NCI-H1694 (cell line): ENCODE measurements at regions not wholly inside any gene's neighbourhood (a gene's known extent, or its start where the extent isn't known, plus 50 kb on each side); places are given as distances from the start of the nearest gene placed in this dataset.

ENCODE experiments used
- DNase-seq: peaks from one replicate; lab custom pipeline; 2025; lab: John Stamatoyannopoulos, UW

DNA sequence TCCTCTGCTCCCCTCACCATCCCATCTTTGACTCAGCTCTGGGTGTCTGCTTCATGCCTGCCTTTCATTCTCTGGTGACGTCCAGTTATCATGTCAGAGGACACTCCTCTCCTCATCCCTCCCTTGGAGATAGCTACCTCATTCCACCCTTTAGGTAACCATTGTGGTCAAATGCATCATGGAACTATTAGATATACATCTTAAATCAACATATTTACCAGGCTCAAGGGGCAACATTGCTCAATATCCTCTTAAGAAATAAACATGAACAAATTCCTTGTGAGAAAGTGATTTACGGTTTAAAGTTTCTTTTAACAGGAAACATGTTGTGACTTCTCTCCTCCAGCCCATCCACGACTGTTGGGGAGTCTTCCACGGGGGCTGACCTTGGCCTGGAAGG is 511.6 kb upstream of the IGFBP3 start:
- no peak for DNase-seq

DNA sequence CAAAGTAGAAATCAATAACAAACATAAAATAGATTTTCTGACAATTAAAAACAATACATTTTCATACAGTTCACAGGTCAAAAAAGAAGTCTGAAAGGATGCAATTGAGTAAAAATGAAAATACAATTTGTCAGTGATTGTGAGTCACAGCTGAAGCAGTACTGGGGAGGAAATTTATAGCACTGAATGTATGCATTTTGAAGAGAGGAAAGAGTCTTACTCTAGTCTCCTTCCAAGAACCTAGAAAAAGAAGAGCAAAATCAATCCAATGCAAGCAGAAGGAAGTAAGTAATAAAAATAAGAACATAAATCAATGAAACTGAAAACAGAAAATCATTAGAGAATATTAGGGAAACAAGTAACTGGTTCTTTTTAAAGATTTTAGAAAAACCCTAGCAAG is 507.2 kb upstream of the IGFBP3 start:
- DNase-seq, result no peak

DNA sequence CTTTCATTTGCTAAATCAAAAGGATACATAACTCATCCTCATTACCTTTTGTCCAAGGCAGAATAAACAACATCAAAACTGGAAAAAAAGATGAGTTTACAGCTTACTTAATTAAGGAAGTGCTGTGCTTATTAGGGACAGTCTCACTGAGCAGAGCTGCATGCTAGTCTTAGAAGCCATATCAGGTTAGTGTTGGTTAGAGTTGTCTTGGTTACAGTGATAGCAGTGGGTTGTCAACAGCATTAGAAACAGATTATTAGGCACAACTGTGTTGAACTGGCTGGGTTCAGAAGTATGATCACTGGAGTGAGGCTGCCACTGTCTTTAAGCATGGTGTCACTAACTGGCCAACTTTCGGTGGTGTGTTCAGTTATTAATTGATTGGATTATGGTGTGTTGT is 503.9 kb upstream of the IGFBP3 start:
- no peak for DNase-seq

DNA sequence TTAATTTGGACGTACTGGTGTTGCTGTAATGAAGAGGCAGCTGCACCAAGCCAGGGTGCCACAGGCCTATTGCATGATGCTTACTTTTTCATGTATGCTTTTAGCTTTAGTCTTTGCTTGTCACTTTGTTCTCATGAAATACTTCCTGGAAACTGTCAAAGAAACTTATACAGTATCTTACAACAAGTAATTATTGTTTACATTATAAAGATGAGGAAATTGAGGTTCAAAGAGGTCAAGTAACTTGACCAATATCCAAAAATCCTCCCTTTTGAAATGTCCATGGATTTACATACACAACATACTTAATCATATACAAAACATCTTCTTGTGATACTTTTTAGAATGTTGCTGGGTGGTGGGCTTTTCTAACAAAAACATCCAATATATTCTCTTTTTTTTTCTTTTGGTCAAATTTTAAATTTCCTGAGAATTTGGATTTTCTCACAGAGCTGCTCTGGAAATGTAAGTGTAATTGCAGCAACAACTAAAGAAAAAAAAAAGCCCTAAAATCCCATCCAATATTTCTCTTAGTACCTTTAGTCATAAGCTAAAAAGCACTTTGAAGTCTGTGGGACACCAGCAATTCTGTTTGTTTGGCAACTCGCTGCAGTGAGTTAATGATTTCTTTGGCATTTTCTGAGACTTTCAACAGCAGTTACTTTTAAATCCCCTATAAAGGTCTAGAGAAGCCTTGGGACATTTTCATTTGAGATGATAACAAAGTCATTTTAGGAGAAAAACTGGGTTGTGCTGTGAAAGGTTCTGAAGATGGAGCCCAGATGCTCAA is 500.6 kb upstream of the IGFBP3 start:
- DNase-seq, result no peak

DNA sequence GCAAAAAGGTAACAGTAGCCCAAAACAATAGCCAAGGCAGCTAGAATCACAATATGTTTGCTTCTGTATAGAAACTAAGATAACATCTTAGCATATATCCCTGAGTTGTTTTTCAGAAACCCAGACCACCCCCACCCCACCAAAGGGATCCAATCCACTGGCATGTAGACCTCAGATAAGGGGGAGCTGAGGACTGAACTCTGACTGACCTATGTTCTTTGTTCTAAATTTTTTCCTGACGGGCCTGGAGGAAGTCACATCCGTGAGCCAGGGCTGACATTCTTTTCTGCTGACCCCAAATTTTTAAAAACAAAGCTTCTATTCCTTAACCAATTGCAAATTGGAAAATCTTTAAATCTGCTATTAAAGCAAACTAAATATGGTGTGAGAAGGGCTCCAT is 493.9 kb upstream of the IGFBP3 start:
- no peak for DNase-seq

- DNase-seq, result no peak
Observed at GRCh38 chr7:46411236-46411635, 490.2 kb upstream of the IGFBP3 start.

DNA sequence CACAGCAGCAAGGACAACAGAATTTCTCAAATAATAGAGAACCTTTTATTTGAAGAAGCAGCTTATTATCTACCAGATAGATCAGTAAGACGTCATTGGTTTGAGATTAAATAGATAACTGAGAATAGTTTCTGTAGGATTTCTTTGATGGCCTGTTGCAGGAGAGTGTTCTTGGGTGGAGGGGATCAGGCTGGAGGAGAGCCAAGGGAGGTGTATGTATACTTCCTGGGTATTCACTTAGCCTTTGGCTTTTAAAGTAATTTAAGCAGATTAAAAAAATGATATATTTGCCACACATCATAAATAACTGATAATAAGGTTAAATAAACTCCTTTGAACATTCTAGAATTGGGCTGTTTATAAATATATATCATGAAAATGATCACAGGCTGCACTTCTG is 486.1 kb upstream of the IGFBP3 start:
- no peak for DNase-seq

DNA sequence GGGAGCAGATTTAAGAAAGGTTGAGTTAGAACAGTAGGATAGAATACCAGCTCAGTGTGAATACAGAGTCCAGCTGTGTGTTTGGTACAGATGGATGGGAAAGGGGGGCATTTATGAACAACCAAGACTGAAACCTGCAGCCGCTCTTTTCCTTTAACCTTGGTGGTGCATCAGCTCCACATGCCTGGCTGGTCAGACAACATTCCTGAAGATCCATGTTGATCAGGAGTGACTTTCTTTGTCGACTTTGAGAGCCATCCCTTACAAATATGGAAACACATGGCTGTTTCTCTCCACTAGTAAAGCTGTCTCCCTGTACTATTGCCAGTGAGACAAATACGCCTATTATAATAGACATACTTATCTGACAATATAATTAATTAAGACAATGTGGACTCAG is 476.5 kb upstream of the IGFBP3 start:
- no peak for DNase-seq

DNA sequence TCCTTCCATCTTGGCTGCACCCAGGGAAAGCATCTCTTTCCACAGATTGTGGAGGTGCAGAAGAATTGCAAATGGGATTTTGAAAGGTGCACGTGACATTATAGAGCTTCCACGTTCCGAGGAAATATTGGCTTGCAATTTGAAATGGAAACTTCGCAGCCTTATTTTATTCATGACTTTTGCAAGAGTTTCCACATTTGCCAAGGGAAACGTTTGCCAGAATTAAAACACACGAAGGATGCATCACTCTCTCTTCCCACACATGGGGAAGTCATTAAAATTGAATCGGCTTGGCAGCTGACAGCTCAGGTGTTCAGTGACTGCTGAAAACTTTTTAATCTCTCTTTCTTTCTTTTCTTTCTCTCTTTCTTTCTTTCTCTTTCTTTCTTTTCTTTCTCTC is 475.4 kb upstream of the IGFBP3 start:
- DNase-seq, result no peak

- no peak for DNase-seq
Observed at GRCh38 chr7:46393142-46393541, 472.1 kb upstream of the IGFBP3 start.

DNA sequence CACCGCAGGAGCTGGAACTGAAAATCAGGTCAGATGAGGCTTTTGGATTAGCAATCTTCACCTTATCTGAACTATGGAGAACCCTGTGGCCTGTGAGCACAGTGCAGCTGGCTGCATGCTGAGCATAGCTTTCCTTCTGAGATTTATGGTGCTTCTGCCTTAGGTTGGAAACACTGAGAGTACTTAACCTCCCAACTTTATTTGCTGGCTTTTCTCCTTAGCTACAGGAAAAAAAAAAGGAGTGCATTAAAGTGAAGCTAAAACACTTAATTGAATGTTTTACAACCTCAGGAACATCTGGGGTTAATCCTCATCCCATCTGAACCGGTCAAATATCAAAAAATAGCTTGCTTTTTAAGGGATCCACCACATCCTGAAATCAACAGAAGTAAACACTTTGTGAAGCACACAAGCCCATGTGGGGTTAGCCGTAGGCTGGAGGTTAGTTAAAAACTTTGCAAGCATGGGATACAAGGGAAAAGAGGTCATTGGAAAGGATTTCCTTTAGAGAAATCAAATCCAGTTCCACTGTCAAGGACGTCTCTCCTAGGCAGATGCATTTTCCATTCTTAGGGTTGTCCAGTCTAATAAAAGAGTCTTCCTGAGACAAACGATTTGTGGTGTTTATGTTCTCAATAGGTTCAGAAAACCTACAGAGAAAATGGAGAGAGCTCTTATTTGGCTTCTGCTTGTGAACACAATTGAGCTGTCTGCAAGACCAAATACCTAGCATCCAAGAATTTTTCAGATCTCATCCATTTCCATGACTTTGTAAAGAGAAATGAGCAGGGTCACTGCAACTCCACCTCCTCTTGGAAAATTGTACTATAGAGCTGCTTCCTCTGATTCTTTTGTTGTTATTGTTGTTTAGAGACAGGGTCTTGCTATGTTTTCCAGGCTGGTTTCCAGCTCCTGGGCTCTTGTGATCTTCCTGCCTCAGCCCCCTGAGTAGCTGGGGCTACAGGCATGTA is 470.4 kb upstream of the IGFBP3 start:
- no peak for DNase-seq

DNA sequence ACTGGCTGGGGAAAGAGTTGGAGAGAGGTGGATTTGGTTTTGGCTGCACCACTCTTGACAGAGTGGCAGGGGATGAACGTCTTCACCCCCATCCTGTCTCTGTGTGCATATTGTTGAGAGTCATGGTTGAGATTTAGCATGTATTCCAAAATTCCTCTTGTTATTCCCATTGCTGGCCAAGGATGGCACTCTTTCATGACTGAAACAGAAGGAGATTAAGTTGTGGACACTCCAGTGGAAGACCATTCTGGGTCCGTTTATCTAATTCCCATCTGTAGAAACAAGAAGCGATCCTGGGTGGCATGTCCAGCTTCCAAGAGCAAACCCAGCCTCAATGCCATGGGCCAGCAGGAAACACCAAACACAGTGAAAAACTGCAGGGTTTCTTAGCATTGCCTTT is 469.0 kb upstream of the IGFBP3 start:
- DNase-seq, result no peak

DNA sequence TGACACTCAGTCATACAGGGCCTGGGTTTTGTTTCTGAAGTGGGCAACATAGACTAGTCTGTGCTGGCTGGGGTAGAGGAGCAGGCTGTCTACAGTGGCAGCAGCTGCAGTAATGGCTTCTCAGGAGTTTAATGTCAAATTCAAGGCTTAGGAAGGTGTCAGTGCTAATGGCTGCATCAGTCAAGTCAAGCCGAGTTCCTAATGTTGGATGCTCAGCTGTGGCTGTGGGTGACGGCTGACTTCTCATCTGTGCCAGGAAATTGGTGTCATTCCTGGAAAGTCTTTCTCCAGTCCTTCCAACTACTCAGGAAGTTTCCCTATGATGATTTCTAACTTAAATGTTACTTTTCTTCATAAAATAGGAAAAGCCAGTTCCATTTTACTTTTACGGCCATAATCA is 468.1 kb upstream of the IGFBP3 start:
- no peak for DNase-seq

DNA sequence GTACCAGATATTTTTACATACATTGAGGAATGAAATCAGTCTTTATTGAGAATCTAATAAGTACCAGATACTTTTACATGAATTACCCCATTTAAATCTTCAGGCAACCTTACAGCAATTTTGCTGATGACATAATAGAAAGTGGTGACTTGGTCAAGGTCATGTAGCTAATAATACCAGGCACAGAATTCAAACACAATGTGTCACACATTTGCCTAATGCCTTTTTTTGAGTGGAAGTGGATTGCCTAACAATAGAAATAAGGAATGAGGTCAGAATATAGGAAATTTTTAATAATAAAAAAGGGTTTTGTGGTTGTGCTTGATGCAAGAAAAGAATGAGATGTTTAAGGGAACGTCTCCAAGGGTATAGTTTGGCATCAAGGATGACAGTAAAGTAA is 466.6 kb upstream of the IGFBP3 start:
- DNase-seq, result no peak

DNA sequence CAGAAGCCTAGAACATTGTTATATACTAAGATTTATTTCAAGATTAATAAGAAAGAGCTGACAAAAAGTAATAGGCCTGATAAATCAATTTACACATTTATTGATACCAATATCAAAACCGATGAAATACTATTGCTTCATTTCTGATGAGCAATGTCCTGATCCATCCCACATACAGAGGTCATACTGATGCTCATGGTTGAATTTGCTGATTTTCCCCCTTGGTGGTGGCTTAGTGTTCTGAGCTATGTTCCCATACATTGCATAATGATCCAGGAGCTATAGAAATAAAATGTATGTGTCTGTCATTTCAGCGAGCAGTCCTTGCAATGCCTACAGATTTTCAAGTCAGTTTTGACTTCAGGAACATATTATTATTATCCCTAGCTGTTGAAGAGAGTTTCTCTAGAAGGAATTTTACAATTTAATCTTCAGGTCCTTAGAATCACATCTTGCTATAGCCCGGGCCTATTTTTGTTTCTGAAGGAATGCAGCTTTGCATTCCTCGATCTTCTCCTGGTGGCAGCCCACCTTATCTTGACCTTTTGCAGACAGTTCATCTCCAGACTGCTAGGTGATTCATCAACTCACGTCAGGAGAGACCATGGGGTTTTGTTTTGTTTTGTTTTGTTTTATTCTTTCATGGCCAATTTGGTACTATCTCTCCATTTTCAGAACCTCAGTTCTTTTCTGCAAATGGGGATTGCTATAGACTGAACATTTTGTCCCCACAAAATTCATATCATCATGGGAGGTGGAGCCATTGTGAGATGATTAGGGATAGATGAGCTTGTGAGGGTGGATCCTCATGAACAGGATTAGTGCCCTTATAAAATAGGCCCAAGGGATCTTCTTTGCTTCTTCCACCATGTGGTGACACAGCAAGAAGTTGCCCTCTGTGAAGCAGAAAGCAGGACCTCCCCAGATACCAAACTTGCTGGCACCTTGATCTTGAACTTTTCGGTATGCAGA is 465.6 kb upstream of the IGFBP3 start:
- no peak for DNase-seq

GRCh38 chr7:46385662-46386309 is 464.7 kb upstream of the IGFBP3 start:
- DNase-seq, result no peak

DNA sequence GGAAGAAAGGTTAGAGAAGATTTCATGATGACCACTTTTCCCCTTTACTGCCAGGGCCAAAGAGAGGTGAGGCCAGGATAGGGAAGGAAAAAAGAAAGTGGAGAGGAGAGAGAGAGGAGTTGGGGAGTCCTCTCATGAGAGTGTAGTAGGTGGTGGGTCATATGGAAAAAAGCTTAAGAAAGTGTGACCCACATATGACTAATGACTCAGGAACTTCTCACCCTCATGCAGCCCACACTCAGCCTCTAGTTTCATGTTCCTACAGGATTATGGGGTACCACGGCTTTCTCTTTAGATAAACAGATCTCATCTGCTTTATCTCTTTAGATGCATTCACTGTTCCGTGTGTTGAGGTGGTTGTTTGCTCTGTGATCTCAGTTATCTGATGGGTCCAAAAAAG is 462.5 kb upstream of the IGFBP3 start:
- no peak for DNase-seq

DNA sequence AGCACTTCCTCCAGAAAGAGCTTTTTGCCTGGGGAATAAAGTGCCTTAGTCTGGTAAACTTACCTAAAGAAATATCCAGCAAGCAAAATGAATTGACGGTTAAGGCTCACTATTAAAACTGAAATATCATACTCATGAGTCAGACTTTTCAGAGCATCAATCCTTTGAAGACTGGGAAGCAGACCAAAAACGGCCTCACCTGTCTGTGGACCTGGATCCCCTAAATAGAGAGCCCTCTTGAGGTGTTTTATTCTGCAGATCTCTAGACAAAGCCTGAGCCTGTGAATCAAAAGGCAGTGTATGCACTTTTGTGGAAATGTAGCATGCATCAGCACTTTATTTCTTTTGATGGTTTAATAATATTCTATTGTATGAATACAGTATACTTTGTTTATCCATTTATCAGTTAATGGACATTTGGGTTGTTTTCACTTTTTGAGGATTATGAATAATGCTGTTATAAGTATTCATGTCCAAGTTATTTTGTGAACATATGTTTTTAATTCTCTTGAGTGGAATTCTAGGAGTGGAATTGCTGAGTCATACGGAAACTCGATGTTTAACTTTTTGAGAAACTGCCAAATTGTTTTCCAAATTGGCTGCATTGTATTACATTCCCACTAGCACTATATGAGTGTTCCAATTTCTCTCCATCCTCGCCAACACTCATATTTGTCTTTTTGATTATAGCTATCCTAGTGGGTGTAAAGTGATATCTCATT is 449.0 kb upstream of the IGFBP3 start:
- no peak for DNase-seq

GRCh38 chr7:46368871-46369270 is 447.8 kb upstream of the IGFBP3 start:
- DNase-seq, result no peak

DNA sequence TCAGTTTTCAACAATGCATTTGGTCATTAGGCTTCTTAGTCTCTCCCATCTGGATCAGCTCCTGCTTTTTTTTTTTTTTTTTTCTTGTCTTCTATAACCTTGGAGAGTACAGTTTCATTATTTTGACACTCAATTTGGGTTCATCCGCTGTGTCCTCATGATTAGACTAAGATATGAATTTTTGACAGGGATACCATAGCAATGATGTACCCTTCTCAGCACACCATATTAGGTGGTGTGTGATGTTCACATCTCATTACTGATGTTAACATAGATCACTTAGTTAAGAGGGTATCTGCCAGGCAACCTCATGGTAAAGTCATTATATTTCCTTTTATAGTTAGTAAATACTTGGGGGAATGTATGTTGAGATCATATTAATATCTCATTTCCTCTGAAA is 445.5 kb upstream of the IGFBP3 start:
- no peak for DNase-seq

GRCh38 chr7:46363688-46364087 is 442.6 kb upstream of the IGFBP3 start:
- DNase-seq, result no peak
